ENCODE measurements at regions not wholly inside any gene's neighbourhood (a gene's known extent, or its start where the extent isn't known, plus 50 kb on each side); places are given as distances from the start of the nearest gene placed in this dataset.

GRCh38 chr6:56407883-56408410 is 160.6 kb upstream of the COL21A1 start:
- no peak for DNase-seq (ENCODE audit: insufficient read length, low spot score)
- no peak for FAIRE-seq

- DNase-seq (ENCODE audit: insufficient read length, low spot score) (no peak), FAIRE-seq (peak; percentile 77)
Observed at GRCh38 chr6:56406276-56407269, 159.2 kb upstream of the COL21A1 start.

GRCh38 chr6:56404599-56404998 is 157.2 kb upstream of the COL21A1 start:
- FAIRE-seq (no peak), DNase-seq (ENCODE audit: insufficient read length, low spot score) (no peak)

- DNase-seq (ENCODE audit: insufficient read length, low spot score), result no peak
- FAIRE-seq, result no peak
Observed at GRCh38 chr6:56403745-56404144, 156.4 kb upstream of the COL21A1 start.

- no peak for DNase-seq (ENCODE audit: insufficient read length, low spot score)
- FAIRE-seq, result no peak
Observed at GRCh38 chr6:56401477-56402070, 154.2 kb upstream of the COL21A1 start.

- no peak for DNase-seq (ENCODE audit: insufficient read length, low spot score)
- FAIRE-seq, result no peak
Observed at GRCh38 chr6:56400273-56400672, 152.9 kb upstream of the COL21A1 start.

- FAIRE-seq, result no peak
- no peak for DNase-seq (ENCODE audit: insufficient read length, low spot score)
Observed at GRCh38 chr6:56399672-56400263, 152.4 kb upstream of the COL21A1 start.

- no peak for DNase-seq (ENCODE audit: insufficient read length, low spot score)
- FAIRE-seq, result no peak
Observed at GRCh38 chr6:56399250-56399671, 151.9 kb upstream of the COL21A1 start.

GRCh38 chr6:56396435-56396834 is 149.1 kb upstream of the COL21A1 start:
- DNase-seq (ENCODE audit: insufficient read length, low spot score) (no peak), FAIRE-seq (no peak)

GRCh38 chr6:56393615-56394612 is 146.5 kb upstream of the COL21A1 start:
- no peak for FAIRE-seq
- DNase-seq (ENCODE audit: insufficient read length, low spot score), result no peak

- FAIRE-seq (no peak), DNase-seq (ENCODE audit: insufficient read length, low spot score) (no peak)
Observed at GRCh38 chr6:56388415-56388755, 141.0 kb upstream of the COL21A1 start.

- FAIRE-seq (no peak), DNase-seq (ENCODE audit: insufficient read length, low spot score) (no peak)
Observed at GRCh38 chr6:56387621-56388414, 140.4 kb upstream of the COL21A1 start.

- FAIRE-seq (no peak), DNase-seq (ENCODE audit: insufficient read length, low spot score) (no peak)
Observed at GRCh38 chr6:56386717-56387116, 139.3 kb upstream of the COL21A1 start.

GRCh38 chr6:56385981-56386593 is 138.7 kb upstream of the COL21A1 start:
- no peak for DNase-seq (ENCODE audit: insufficient read length, low spot score)
- no peak for FAIRE-seq

- DNase-seq (ENCODE audit: insufficient read length, low spot score), result no peak
- FAIRE-seq, result no peak
Observed at GRCh38 chr6:56383160-56383559, 135.8 kb upstream of the COL21A1 start.

- no peak for FAIRE-seq
- no peak for DNase-seq (ENCODE audit: insufficient read length, low spot score)
Observed at GRCh38 chr6:56382416-56382940, 135.1 kb upstream of the COL21A1 start.

GRCh38 chr6:56381801-56382251 is 134.4 kb upstream of the COL21A1 start:
- FAIRE-seq (no peak), DNase-seq (ENCODE audit: insufficient read length, low spot score) (no peak)

- FAIRE-seq (no peak), DNase-seq (ENCODE audit: insufficient read length, low spot score) (no peak)
Observed at GRCh38 chr6:56380476-56380875, 133.1 kb upstream of the COL21A1 start.
